Activated CD4-positive, alpha-beta T cell treated with anti-CD3 and anti-CD28 coated beads for 24 hours (primary cell): ENCODE measurements at regions not wholly inside any gene's neighbourhood (a gene's known extent, or its start where the extent isn't known, plus 50 kb on each side); places are given as distances from the start of the nearest gene placed in this dataset.
"Not testable (repeated sequence)": the region's sequence is repeated elsewhere in the genome, so short reads cannot be mapped to it uniquely, and the experiment has no call there.

Experiments
- DNase-seq, 2 donors: peaks; one replicate each; pipeline ENCODE4 v3.0.0-alpha.2; 2020; ENCODE audit warnings: low read depth in 2 of 2

DNA sequence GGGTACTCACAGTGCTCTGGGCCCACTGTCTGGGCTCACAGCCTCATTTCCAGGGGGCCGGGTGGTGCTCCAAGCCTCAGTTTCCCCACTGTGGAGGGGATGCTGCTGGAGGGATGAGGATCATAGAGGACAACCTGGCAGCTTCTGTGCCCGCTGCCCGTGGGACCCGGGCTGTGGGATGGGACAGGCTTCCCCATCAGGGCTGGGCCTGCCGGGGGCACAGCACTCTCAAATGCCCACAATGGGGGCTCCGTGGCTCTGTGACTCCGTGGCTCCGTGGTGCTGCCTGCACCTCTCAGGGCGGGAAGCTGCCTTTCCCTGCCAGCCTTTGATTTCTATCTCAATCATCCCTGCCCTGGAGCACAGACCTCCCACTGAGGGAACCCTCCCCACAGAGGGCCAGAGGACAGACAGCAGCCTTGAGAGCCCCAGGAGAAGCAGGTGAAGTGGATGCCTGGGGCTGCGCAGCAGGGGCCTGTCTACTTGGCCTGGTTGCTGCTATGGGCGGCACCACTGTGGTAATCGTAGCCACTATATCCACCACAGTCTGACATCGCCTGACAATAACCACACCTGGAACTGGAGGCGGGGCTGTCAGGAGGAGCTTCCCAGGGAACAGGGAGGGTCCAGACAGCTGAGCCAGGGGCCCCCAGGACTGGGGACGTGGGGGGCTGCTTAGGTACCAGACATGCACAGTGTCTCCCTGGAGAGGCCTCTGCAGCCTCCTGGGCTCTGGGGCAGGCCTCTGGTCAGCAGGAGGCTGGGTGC lies 375.9 kb downstream of the TMEM121 start:
- no peak for DNase-seq

DNA sequence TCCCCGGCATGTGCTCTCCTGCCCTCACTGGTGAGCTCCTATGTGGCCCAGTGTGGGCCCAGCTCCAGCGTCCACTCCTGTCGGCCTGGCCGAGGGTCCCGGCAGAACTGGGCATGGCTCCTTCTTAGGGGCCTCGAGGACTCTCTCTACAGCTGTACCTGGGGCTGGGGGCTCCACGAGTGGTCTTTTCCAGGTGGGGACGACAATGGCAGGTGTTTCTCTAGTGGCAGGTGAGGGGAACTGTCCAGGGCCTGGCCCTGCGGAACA lies 376.4 kb downstream of the TMEM121 start:
- DNase-seq = not testable (repeated sequence)

DNA sequence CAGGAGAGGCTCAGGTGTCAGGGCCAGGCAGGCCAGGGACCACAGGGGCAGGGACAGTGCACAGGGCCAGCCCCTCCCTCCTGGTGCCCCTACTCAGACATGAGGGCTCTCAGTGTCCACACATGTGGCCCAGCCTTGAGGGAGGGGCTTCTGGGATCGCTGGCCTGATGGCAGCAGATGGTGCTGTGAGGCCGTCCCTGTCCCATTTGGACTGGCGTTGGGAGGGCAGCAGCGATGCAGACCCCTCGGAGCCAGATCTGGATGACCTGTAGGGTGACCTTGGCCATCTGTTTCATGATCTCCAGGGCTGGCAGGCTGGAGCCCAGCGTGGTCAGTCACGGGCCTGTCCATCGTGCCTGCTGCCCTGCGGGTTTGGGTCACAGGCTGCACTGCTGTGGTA lies 377.6 kb downstream of the TMEM121 start:
- DNase-seq = no peak

DNA sequence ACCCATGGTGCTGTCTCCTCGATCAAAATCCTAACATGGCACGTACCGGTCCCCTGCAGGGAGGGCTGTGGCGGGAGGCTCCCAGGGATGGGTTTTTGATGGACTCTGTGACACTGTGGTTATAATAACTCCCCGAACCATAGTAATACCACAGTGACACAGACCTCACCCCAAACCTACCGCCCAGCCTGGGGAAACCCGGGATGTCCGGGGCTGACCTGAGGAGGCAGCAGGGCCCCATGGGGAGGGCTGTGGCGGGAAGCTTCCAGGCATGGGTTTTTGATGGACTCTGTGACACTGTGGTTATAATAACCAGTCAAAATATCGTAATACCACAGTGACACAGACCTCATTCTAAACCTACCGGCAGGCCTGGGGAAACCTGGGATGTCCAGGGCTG lies 378.0 kb downstream of the TMEM121 start:
- no peak for DNase-seq

DNA sequence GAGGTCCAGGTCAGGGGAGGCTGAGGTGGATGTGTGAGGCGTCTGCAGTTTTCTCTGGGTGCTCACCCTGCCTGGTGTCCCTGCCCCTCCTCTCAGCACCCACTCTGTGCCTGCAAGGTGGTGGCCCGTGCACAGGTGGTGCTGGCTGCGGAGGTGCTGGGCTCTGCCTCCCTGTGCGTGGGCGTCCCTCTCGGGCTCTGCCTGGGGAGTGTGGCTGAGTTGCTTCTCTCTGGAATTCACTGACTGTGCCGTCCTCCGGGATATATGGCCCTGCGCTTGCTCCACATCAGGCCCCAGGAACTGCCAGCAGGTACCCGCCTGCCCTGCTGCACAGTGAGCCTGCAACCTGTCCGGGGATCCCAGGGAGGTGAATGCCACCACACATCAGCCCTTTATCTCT lies 379.1 kb downstream of the TMEM121 start:
- no peak for DNase-seq

DNA sequence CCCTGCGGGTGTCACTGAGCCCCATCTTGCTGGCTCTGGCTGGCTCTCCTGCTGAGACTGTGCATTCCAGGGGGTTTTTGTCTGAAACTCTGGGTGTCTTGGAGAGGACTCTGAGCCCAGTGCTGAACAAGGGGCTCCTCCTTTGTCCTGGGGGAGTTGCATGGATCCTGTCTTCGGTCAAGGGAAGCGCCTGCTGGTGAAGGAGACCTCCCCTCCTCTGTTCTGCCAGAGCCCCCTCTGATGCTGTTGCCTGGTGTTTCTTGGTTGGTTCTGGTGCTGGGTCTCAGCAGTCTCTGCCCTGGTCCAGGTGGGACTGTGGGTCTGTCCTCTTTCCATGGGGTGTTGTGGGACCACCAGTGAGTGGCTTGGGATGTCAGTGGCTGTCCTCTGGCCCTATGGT lies 380.9 kb downstream of the TMEM121 start:
- no peak for DNase-seq

DNA sequence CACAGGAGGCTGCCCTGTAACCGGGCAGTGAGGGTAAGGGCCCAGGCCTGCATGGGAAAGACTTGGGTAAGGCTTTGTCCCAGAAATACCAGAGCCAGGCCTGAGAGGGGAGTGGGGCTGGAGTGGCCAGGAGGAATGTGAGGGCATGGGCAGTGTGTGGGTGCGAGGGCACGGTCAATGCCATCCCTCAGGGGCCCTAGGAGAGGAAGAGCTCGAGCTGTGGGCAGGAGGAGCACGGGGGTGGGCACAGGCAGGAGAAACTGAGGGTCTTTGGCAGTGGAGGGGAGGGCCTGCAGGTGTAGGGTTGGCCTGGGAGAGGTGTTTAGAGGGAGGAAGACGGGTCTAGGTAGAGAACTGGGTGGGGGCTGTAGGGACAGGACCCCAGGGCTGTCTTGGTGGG lies 381.6 kb downstream of the TMEM121 start:
- DNase-seq = no peak

DNA sequence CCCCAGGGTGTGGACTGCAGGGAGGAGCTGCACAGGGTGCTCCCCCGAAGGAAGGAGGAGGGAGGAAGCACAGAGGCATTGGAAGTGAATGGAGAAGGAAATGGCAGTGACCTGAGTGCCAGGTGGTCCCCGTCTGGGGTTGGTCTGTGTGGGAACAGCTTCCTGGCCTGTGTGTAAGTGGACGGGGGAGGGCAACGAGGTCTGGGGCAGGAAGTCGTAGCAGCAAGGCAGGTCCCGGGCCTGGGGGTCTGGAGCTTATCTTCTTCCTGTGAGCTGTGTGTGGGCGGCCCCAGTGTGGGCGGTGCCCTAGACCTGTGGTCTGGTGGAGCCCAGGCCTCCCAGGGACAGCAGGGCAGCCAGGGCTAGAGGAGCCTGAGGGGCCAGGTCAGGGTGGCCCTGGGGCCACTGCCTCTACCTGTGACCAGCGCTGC lies 382.1 kb downstream of the TMEM121 start:
- no peak for DNase-seq

DNA sequence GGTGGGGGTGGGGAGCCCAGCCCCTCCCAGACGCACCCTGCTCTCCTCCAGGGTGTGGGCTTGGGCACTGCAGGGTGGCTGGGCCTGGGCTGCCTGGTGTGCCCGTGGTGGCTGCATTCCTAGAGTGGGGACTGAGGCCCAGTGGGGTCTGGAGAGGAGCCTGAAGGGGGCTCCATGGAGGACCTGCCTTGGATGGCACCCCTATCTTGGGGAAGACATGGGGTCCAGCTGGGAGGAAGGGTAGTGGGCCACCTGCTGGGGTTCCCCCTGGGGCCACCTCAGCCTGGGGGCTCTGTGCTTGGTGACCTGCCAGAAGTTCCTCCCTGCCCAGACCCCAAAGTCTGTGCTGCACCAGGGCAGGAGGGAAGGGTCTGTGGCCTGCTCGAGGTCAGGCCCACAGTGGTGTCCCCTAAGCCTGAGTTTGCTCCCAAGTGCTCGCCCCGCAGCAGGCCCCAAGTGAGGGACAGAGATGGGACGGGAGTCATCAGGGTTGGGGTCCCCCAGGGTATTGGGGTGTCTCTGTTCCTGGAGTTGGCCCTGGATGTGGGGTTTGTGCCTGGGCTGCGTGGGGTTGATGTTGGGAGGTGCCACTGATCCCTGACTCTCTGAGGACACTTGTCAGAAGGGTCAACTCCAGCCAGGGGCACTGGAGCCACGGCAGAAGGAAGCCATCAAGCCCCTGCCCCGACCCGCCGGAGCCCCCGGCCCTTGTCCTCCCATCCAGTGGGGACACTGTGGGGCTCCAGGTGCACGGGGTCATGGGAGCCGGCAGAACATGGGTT lies 382.9 kb downstream of the TMEM121 start:
- no peak for DNase-seq

DNA sequence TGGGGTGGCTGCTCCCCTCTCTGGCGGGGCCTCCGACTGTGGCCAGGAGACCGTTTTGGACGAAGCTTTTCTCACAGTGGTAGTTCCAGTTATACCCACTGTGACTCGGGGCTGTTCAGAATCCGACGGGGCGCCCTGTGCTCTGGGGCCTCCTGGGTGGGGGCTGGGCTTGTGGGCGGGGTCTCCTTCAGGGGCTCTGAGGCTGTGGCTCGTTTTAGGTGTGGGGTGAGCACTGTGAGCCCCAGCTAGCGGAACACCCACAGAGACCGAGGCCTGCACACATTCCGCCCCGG lies 383.4 kb downstream of the TMEM121 start:
- DNase-seq = not testable (repeated sequence)

DNA sequence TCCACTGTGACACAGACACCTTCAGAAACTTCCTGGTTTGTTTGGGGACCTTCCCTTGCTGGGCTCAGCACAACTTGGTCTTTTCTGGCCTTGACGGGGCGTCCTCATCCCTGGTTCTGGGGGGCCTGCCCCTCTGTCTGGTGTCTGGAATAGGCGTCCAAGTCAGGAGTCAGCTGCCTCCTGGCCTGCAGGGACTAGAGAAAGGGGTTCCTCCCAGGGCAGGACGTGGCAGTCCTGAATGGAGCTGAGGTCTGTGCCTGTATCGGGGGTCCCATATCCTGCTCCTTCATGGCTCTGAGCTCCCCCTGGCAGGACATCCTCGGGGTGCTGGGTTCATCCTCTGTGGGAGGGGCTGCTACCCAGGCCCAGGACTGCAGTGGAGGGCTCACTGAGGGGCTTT lies 384.0 kb downstream of the TMEM121 start:
- DNase-seq = no peak

DNA sequence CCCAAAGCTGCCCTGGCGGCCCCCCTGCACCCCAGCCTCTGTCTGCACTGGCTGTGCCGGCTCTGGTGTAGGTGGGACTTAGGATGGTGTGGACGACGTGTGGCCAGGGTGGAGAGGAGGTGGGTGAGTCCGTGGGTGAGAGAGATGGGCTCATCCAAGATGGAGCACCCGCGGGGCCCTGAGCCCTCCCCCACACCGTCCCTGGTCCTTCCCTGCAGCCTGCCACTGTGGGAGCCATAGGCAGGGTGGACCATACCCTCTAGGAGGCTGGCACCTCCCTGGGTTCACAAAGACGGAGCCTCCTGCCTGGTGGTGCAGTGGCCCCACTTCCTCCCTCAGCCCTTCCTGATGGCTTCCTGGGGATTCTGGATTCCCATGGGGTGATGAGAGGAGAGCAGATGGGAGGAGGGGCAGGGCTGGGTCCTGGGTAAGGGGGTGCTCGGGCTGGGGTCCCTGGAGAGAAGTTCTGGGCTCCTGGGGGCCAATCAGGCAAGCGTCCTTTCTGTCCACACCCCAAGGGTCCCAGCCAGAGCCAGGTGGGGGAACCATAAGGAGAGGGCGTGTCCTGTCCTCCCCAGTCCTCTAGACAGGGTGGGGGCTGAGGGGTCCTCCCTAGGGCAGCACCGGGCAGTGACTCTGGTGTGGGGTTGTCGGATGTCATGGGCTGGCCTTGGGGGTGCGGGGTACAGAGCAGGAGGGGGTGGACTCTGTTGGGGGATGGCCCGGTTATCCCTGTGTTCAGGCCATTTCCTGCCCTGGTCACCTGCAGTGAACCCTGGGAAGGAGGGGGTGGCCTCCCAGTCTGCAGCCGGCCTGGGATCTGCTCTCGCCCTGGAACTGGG lies 384.8 kb downstream of the TMEM121 start:
- DNase-seq = no peak

DNA sequence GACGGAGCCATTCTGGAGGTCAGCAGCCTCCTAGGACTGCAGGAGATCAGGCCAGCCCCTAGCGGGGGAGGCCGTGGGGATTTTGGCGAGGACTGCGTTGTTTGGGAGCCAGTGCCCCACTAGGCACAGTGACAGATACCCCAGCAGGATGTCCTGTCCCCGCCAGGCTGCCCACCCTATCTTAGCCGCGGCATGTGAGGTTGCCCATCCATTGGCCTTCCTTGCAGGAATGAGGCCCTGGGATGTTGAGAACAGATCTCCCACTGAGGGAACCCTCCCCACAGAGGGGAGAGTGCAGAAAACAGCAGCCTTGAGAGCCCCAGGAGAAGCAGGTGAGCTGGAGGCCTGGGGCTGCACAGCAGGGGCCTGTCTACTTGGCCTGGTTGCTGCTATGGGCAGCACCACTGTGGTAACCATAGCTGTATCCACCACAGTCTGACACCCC lies 385.5 kb downstream of the TMEM121 start:
- not testable (repeated sequence) for DNase-seq

DNA sequence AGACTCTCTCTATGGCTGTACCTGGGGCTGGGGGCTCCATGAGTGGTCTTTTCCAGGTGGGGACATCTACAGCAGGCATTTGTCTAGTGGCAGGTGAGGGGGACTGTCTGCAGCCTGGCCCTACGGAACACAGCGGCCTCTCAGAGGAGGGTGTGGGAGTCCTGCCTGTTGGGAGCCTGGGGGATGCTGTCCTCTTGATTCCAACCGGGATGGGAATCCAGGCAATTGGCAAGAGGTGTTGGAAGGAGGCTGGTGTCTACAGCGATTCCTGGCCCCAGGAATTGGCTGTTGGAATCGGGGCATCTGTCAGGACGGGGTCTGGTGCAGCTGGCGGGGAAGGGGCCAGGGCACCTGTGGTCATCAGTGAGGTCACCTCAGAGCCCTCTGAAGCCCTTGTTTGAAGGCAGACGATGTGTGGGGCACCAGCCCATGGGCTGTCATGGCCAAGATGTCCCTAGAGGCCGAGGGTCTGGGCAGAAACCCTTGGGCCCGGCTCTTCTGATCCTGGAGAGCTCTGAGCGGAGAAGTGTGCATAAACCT lies 386.3 kb downstream of the TMEM121 start:
- DNase-seq = no peak

DNA sequence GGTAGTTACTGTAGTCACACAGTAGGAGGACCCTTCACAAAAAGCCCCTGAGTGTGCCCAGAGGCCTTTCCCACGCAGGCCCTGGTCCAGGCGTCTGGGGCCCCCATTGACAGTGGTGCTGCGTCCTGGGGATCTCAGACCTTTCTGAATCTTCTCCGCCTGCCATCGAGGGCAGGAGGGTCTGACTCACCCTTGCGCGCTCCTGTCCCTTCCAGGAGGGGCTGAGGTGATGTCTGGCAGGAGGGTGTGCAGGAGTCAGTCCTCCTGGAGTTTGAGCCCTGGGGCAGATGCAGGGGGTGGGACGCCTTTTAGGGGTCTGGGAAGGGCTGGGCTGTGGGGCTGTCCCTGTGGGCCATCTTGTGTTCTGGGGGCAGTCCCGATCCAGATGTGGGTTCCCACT lies 386.8 kb downstream of the TMEM121 start:
- no peak for DNase-seq

DNA sequence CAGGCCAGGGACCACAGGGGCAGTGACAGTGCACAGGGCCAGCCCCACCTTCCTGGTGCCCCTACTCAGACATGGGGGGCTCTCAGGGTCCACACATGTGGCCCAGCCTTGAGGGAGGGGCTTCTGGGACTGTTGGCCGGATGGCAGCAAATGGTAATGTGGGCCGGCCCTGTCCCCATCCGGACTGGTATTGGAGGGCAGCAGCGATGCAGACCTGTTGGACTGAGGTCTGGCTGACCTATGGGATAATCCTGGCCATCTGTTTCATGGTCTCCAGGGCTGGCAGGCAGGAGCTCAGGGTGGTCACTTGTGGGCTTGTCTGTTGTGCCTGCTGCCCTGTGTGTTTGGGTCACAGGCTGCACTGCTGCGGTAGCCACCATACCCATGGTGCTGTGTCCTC lies 387.5 kb downstream of the TMEM121 start:
- no peak for DNase-seq

DNA sequence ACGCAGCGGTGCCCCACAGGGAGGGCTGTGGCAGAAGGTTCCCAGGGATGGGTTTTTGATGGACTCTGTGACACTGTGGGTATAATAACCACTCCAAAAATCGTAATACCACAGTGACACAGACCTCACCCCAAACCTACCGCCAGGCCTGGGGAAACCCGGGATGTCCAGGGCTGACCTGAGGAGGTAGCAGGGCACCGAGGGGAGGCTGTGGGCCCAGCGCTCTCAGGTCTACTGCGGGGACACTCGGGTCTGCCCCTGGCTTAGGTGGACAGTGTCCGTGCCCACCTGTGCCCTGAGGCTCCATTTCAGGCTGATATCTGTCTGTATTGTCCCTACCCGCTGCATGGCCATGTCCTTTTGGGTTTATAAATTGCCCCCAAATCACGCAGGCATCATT lies 387.9 kb downstream of the TMEM121 start:
- DNase-seq = not testable (repeated sequence)

DNA sequence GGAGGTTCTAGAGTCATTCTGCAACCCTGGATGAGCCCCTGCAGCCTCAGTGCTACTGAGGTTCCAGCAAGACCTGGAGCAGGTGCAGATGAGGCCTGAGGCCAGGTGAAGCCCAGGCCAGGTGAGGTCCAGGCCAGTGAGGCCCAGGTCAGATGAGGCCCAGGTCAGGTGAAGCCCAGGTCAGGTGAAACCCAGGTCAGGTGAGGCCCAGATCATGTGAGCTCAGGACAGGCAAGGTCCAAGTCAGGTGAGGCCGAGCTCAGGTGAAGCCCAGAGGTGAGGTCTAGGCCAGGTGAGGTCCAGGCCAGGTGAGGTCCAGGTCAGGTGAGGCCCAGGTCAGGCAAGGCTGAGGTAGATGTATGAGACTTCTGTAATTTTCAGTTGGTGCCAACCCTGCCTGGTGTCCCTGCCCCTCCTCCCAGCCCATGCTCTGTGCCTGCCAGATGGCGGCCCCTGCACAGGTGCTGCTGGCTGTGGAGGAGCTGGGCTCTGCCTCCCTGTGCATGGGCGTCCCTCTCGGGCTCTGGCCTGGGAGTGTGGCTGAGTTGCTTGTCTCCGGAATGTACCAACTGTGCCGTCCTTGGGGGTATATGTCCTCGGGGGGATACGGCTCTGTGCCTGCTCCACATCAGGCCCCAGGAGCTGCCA lies 388.5 kb downstream of the TMEM121 start:
- DNase-seq = no peak

DNA sequence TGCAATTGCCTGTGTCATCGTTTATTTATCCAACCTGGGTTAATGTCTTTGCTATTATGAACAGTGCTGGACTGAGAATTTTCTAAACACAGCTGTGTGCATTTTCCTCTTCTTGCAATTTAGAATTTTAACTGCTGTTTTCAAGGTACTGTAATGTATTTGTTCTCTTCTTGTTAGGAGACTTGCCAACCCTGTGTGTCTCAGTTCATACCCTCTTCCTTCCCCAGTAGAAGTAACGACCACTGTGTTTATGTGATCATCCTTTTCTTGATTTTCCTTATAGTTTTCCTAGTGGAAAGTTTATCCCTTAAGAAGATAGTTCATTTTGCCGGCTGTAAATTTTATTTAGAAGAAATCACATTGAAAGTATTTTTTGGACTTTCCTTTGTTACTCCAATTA lies 389.2 kb downstream of the TMEM121 start:
- DNase-seq = not testable (repeated sequence)

DNA sequence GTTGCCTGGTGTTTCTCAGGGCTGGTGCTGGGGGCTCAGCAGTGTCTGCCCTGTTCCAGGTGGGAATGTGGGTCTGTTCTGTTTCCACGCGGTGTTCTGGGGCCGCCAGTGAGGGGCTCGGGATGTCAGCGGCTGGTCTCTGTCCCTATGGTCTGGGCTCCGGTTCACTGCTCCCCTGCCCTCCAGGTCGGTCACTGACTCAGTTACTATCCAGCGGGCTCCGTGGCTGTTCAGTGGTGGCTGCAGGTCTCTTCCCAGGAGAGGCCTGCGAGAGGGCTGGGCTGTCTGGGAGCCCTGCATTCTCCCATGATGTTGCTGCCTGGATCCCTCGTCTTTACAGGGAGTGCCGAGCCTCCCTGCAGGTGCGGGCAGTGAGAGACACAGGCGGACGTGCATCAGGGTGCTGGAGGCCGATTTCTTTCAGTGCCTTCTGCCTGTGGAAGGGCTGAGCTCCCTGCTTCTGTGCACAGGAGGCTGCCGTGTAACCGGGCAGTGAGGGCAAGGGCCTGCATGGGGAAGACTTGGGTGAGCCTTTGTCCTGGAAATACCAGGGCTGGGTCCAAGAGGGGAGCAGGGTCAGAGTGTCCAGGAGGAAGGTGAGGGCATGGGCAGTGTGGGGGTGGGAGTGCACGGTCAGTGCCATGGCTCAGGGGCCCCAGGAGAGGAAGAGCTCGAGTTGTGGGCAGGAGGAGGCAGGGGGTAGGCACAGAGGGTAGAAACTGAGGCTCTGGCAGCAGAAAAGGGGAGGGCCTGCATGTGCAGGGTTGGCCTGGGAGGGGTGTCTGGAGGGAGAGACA lies 391.0 kb downstream of the TMEM121 start:
- not testable (repeated sequence) for DNase-seq

DNA sequence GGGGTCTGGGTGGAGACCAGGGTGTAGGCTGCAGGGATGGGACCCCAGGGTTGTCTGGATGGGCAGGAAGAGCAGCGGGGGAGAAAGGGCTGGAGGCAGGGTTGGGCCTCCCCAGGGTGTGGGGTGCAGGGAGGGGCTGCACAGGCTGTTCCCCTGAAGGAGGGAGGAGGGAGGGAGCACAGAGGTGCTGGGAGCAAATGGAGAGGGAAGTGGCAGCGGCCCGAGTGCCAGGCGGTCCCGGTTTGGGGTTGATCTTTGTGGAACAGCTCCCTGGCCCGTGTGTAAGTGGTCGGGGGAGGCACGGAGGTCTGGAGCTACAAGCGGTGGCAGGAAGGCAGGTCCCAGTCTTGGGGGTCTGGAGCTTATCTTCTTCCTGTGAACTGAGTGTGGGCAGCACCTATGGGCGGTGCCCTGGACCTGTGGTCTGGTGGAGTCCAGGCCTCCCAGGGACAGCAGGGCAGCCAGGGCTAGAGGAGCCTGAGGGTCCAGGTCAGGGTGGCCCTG lies 391.6 kb downstream of the TMEM121 start:
- no peak for DNase-seq
